MG63 (cell line): ENCODE measurements at regions not wholly inside any gene's neighbourhood (a gene's known extent, or its start where the extent isn't known, plus 50 kb on each side); places are given as distances from the start of the nearest gene placed in this dataset.
"Not testable (repeated sequence)": the region's sequence is repeated elsewhere in the genome, so short reads cannot be mapped to it uniquely, and the experiment has no call there.

ENCODE experiments used
- DNase-seq: peaks from one replicate; pipeline ENCODE4 v3.0.0-alpha.2; 2020
- H3K27me3 ChIP-seq: fragments of 250-450 bp; sonication (Bioruptor Pico); 2 replicates; pipeline ENCODE4 v1.5.1; 2020; ENCODE audit warnings: mild to moderate bottlenecking, moderate library complexity
- H3K36me3 ChIP-seq: fragments of 250-450 bp; sonication (Bioruptor Pico); 2 replicates; pipeline ENCODE4 v1.5.1; 2020; ENCODE audit warnings: mild to moderate bottlenecking, moderate library complexity
- H3K4me3 ChIP-seq: fragments of 250-450 bp; sonication (Bioruptor Pico); 2 replicates; pipeline ENCODE4 v1.5.1; 2020; ENCODE audit warnings: mild to moderate bottlenecking, moderate library complexity
- H3K9me3 ChIP-seq: fragments of 250-450 bp; sonication (Bioruptor Pico); 2 replicates; pipeline ENCODE4 v1.5.1; 2020; ENCODE audit warnings: mild to moderate bottlenecking, moderate library complexity

DNA sequence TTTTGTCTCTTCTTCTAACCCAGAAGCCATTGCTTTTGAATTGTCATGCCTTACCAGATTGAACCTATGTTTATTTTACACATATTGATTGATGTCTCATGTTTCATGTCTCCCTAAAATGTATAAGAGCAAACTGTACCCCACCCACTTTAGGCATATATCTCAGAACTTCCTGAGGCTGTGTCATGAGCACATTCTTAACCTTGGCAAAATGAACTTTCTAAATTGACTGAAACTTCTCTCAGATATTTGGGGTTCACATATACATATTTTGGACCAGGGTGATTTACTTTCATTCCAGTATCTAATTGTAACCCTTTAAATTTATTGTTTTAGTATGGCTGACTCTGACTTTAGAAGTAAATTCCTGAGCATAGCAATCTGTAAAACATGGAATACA lies 723.9 kb upstream of the PCDH20 start:
- Histone ChIP-seq H3K27me3 (no peaks in the 10 kb centered on the region), H3K9me3 (no peaks in the 10 kb centered on the region), H3K4me3 (no peak overlapping the region), H3K36me3 (no peaks in the 10 kb centered on the region)
- DNase-seq = no peak

- H3K9me3 ChIP-seq = no peaks in the 10 kb centered on the region
- no peaks in the 10 kb centered on the region for H3K27me3 ChIP-seq
- DNase-seq = no peak
- H3K36me3 ChIP-seq = no peaks in the 10 kb centered on the region
- H3K4me3 ChIP-seq = no peak overlapping the region
Observed at GRCh38 chr13:62137629-62138405, 722.2 kb upstream of the PCDH20 start.

- H3K36me3 ChIP-seq = no peaks in the 10 kb centered on the region
- no peaks in the 10 kb centered on the region for H3K27me3 ChIP-seq
- no peak overlapping the region for H3K4me3 ChIP-seq
- no peak for DNase-seq
- no peaks in the 10 kb centered on the region for H3K9me3 ChIP-seq
Observed at GRCh38 chr13:62131604-62132003, 716.0 kb upstream of the PCDH20 start.

DNA sequence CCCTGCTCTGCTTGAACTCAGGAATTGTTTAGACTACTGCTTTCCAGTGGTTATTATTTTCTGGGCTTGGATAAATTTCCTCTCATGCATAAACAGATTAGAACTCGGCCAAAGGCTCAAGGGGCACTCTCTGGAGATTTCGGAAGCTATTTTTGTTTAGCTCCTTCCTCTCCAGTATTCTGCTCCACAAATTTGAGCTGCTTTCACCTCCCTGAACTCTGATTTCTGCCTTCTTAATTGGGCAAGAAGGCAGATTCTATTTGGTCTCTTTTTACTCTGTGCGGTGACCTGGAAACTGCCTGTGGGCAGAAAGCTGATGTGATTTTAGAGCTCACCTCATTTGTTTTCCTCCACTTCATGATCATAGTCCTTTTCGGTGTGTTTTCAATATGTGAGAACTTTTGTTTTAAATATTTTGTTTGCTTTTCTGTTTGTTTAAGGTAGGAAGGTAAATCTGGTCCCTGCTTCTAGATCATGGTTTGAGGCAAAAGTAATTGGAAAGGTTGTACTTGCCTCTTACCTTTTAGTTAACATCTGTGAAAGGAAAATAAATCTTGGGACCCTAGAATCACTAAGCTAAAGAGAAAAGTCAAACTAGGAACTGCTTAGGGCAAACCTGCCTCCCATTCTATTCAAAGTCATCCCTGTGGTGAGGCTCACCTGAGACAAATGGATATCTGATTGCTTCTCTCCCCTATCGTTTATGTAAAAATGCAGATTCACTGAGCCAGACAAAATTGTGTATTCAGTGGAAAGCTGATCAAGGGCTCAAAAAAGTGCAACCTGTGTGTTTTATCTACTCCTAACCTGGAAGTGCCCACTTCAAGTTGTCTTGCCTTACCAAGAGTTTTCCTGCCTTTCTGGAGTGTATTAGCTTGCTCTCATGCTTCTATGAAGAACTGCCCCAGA lies 714.7 kb upstream of the PCDH20 start:
- no peaks in the 10 kb centered on the region for H3K36me3 ChIP-seq
- H3K9me3 ChIP-seq = no peaks in the 10 kb centered on the region
- DNase-seq = no peak
- no peak overlapping the region for H3K4me3 ChIP-seq
- H3K27me3 ChIP-seq = no peaks in the 10 kb centered on the region

DNA sequence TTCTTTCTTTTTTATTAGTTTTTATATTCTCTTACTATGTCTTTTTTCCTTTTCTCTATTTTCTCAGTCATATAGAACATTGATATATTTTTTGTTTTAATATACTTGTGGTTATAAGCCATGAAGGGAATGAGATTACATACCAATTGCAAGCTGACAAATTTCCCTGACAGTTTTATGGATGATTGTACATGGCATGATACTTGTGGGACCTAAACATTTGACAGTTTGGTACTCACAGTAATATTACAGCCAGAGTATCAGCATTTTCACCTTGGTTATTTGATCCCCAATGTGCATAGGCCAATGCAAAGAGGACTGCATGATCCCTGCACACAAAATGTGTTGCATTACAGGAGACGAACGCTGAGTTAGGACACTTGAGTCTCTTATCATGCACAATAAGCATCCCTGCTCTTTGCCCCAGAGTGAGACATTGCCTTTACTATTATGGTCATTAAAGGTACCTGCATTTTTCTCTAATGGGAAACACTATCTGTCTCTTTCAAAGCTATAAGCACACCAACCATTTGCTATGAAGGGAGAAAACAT lies 713.4 kb upstream of the PCDH20 start:
- no peak for DNase-seq
- no peak overlapping the region for H3K4me3 ChIP-seq

GRCh38 chr13:62126400-62126799 lies 710.8 kb upstream of the PCDH20 start:
- no peaks in the 10 kb centered on the region for H3K9me3 ChIP-seq
- H3K27me3 ChIP-seq = no peaks in the 10 kb centered on the region
- no peak for DNase-seq
- no peaks in the 10 kb centered on the region for H3K36me3 ChIP-seq
- no peak overlapping the region for H3K4me3 ChIP-seq

More for the DNA sequence above, 713.4 kb upstream of the PCDH20 start:
- no peaks in the 10 kb centered on the region for H3K9me3 ChIP-seq
- H3K36me3 ChIP-seq = no peaks in the 10 kb centered on the region
- no peaks in the 10 kb centered on the region for H3K27me3 ChIP-seq

DNA sequence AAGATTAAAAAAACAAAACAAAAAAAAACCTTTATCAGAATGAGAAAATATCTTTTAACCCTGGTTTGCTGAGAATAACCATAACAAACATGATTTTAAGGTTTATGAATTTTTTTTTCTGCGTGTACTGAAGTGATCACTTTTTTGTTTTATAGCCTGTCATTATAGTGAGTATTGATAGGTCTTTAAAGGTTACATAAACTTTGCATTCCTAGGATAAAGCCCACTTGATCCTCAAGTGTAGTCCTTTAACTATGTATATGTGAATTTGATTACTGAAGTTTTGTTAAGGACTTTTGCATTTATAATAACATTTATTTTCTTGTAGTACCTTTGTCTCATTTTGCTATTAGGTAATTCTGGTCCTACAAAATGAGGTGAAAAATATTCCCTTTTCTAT lies 709.8 kb upstream of the PCDH20 start:
- H3K27me3 ChIP-seq = no peaks in the 10 kb centered on the region
- no peaks in the 10 kb centered on the region for H3K36me3 ChIP-seq
- DNase-seq = no peak
- H3K9me3 ChIP-seq = no peaks in the 10 kb centered on the region
- no peak overlapping the region for H3K4me3 ChIP-seq

DNA sequence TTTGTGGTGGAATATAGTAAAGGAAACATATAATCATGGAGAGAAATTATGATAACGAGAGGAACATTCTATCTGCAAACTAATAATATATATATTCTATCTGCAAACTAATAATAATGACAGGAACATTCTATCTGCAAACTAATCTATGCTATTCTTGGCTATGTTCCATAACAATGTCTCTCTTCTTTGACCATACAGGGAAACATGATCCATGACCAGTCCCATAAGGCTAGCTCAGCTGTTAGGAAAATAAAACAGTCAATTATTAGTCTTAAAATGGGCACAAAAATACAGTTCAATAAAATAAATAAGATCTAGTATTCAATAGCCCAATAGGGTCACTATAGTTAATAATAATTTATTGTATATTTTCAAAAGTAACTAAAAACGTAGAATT lies 707.8 kb upstream of the PCDH20 start:
- no peak for DNase-seq

GRCh38 chr13:62122434-62122833 lies 706.8 kb upstream of the PCDH20 start:
- Histone ChIP-seq H3K4me3 (no peak overlapping the region), H3K9me3 (no peaks in the 10 kb centered on the region), H3K27me3 (no peaks in the 10 kb centered on the region), H3K36me3 (no peaks in the 10 kb centered on the region)
- DNase-seq = no peak

More for the DNA sequence above, 707.8 kb upstream of the PCDH20 start:
- H3K4me3 ChIP-seq = no peak overlapping the region
- H3K36me3 ChIP-seq = no peaks in the 10 kb centered on the region
- no peaks in the 10 kb centered on the region for H3K27me3 ChIP-seq
- no peaks in the 10 kb centered on the region for H3K9me3 ChIP-seq

DNA sequence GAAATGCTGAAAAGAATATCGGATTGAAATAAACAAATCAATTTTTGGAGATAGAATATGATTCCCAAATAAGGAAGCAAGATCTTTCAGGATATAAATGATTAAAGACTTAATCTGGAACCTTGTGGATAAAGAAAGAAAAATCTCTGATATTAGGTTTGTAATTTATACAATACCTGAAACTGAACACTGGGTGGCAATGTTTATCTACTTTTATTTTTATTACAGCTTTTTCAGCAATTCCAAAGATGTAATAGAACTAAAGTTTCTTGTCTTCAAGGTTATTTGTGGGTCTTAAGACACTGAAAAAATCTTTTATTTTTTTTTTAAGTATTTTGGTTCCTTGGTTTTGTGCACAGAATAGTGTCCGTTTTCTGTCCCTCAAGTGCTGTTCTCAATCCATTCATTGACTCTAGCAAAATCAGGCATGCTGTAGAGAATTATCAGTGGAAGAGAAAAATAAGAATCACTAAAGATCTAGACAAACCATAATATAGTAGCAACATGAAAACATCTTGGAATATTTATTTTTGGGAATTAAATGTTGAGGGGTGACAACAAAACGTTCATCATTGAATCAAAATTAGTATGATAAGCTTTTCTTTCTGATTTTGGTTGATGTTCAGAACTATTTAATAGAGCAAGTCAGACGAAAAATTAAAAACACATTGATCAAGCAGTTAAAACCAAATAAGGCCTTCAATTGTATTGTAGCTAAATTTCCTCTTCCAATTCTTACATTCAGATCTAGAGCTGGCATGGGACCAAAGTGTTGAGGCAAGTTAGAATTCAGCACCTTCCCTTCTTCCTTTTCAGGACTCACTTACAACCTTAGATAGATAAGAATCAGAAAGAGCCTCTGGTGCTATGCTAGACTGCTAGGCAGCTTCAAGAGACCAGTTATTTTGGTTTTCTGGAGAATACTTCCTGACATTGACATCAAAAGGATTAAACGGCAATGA lies 704.4 kb upstream of the PCDH20 start:
- no peaks in the 10 kb centered on the region for H3K27me3 ChIP-seq
- H3K4me3 ChIP-seq = no peak overlapping the region
- H3K9me3 ChIP-seq = no peaks in the 10 kb centered on the region
- no peak for DNase-seq
- no peaks in the 10 kb centered on the region for H3K36me3 ChIP-seq

DNA sequence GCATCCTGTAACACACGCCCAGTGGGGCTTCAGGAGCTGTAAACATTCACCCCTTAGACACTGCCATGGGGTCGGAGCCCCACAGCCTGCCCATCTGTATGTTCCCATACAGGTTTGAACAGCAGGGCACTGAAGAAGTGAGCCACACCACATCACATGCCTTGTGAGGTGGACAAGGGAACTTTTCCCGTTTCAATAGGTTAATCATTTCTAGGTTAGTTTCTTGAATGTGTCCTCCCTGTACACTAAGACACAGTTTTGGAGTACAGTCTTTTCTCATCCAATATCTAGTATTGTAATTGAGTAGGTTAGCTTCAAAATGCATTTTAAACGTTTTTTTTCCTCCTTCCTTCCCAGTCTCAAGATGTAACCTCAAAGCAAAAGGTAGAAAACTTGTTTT lies 700.2 kb upstream of the PCDH20 start:
- no peaks in the 10 kb centered on the region for H3K27me3 ChIP-seq
- no peak overlapping the region for H3K4me3 ChIP-seq
- no peak for DNase-seq
- no peaks in the 10 kb centered on the region for H3K36me3 ChIP-seq
- no peaks in the 10 kb centered on the region for H3K9me3 ChIP-seq

DNA sequence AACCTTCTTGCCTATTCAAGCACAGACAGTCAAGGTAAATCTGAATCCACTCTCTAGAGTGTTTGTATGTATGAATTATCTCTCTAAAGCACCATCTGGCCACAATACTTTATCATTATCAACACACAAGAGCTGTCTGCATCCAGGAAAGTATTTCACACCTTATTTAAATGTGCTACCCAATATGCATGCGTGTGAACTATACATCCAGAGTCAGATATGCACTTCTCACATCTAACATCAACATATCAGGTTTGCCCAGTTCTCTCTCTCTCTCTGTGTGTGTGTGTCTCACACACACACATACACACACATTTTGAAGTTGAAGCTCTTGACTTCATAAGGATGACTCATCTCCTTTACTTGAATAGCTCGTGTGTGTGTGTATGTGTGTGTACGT lies 697.5 kb upstream of the PCDH20 start:
- no peaks in the 10 kb centered on the region for H3K36me3 ChIP-seq
- H3K9me3 ChIP-seq = no peaks in the 10 kb centered on the region
- DNase-seq = no peak
- no peaks in the 10 kb centered on the region for H3K27me3 ChIP-seq
- no peak overlapping the region for H3K4me3 ChIP-seq

- Histone ChIP-seq H3K27me3 (no peaks in the 10 kb centered on the region), H3K36me3 (no peaks in the 10 kb centered on the region), H3K4me3 (no peak overlapping the region), H3K9me3 (no peaks in the 10 kb centered on the region)
- no peak for DNase-seq
Observed at GRCh38 chr13:62110079-62110478, 694.4 kb upstream of the PCDH20 start.

DNA sequence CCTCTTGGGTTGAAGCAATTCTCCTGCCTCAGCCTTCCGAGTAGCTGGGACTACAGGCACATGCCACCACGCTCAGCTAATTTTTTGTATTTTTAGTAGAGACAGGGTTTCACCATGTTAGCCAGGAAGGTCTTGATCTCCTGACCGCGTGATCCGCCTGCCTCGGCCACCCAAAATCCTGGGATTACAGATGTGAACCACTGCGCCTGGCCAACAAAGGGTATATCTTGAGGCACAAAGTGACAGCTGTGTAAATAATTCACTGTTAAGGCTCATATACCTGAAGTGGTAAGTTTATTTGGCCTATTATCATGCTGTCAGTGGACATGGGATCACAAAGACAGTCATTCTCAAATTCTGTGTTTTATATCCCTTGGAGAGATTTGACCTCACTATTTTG lies 688.5 kb upstream of the PCDH20 start:
- not testable (repeated sequence) for H3K27me3 ChIP-seq, H3K36me3 ChIP-seq, DNase-seq, H3K9me3 ChIP-seq, H3K4me3 ChIP-seq

GRCh38 chr13:62096652-62097051 lies 681.0 kb upstream of the PCDH20 start:
- H3K36me3 ChIP-seq = no peaks in the 10 kb centered on the region
- H3K9me3 ChIP-seq = no peaks in the 10 kb centered on the region
- H3K4me3 ChIP-seq = no peak overlapping the region
- DNase-seq = no peak
- H3K27me3 ChIP-seq = no peaks in the 10 kb centered on the region

DNA sequence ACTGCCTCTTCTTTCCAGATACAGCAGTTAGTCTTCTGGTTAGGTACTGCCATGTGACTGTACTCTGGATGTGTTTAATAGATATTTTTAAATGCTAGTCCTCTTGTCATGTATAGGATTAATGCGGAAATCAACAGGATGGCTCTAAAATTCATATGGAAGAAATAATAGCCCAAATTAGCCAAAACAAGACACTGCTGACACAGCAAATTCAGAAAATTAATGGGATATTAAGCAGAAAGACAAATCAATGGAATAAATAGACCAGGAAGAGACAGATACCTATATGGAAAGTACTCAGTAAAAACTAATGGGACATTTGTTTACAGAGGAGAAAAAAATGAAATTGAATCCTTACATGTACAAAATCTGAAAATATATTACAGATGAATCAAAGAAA lies 679.3 kb upstream of the PCDH20 start:
- Histone ChIP-seq H3K9me3 (no peaks in the 10 kb centered on the region), H3K27me3 (no peaks in the 10 kb centered on the region), H3K4me3 (no peak overlapping the region), H3K36me3 (no peaks in the 10 kb centered on the region)
- DNase-seq = no peak
